Ishikawa (cell line): ENCODE measurements at regions not wholly inside any gene's neighbourhood (a gene's known extent, or its start where the extent isn't known, plus 50 kb on each side); places are given as distances from the start of the nearest gene placed in this dataset.

Source experiments
- CEBPB ChIP-seq: IDR thresholded peaks from 2 replicates; pipeline ENCODE4 v1.6.1; 2012
- CREB1 ChIP-seq: IDR thresholded peaks from 2 replicates; pipeline ENCODE4 v1.6.1; 2012; ENCODE audit warnings: low read depth
- EGR1 ChIP-seq: IDR thresholded peaks from 2 replicates; pipeline ENCODE4 v1.6.1; 2012
- EP300 ChIP-seq: IDR thresholded peaks from 2 replicates; pipeline ENCODE4 v1.6.1; 2012; ENCODE audit warnings: borderline replicate concordance
- FOXM1 ChIP-seq: IDR thresholded peaks from 2 replicates; pipeline ENCODE4 v1.6.1; 2012; ENCODE audit warnings: low read depth, borderline replicate concordance
- NFIC ChIP-seq: IDR thresholded peaks from 2 replicates; pipeline ENCODE4 v1.6.1; 2012
- RAD21 ChIP-seq: IDR thresholded peaks from 2 replicates; pipeline ENCODE4 v1.6.1; 2012; ENCODE audit warnings: low read depth
- TAF1 ChIP-seq: IDR thresholded peaks from 2 replicates; pipeline ENCODE4 v1.6.1; 2012; ENCODE audit warnings: low read depth, mild to moderate bottlenecking
- TCF12 ChIP-seq: IDR thresholded peaks from 2 replicates; pipeline ENCODE4 v1.6.1; 2012; ENCODE audit warnings: low read depth
- TEAD4 ChIP-seq: IDR thresholded peaks from 2 replicates; pipeline ENCODE4 v1.6.1; 2012
- YY1 ChIP-seq: IDR thresholded peaks from 2 replicates; pipeline ENCODE4 v1.6.1; 2012; ENCODE audit warnings: low read depth
- ZBTB7A ChIP-seq: IDR thresholded peaks from 2 replicates; pipeline ENCODE4 v1.6.1; 2012; ENCODE audit warnings: low read depth
- TF ChIP-seq, protein P1 (sequence below): IDR thresholded peaks from 2 replicates; pipeline ENCODE4 v1.6.1; 2012
- TF ChIP-seq, protein P2 (sequence below): IDR thresholded peaks from 2 replicates; pipeline ENCODE4 v1.6.1; 2012; ENCODE audit warnings: low read depth, mild to moderate bottlenecking
- TF ChIP-seq, protein P3 (sequence below): IDR thresholded peaks from 2 replicates; pipeline ENCODE4 v1.6.1; 2012

DNA sequence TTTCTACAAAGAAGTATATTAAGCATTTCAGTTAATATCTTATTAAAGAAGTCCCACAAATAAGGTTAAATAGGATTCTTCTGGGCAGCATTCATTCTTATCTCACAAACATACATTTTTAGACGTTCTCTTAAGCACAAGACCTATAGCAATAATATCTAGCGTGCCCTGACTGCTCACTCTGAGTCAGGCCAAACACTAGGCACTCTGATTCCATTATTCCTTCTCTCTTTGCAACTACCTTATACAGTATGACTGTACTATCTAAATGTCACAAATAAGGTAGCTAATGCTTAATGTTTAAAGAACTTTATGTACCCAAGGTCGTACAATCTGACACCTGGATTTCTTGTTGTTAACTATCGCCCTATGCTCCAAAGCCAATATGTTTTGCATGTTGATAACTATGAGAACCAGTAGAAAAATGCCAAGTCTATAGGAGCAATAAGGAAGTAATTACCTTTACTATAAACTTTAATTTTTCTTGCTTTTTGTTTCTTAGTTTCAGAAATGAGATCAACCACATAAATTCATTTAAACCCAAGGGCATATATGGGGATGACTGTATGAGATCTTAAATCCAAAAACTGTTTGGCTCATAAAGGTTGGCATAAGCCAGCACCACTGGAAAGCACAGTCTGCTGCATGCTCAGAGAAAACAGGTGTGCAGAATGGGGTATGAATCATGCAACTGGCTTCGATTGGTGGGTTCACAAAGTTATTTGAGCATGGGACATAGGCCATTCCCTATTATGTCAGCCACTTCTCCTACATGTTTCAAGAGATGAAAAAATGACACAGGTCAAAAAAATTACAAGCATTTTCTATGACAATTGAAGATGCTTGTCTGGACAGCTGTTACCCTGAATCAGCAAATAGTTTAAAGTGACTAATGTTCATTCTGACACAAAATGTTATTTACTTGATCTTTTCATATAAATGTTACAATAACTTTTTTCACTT is 352.0 kb downstream of the IRS1 start:
- TF ChIP-seq FOXM1 (no peak), EP300 (no peak), TEAD4 (peak; percentile 48; the same call in 1 of the 2 replicates)

DNA sequence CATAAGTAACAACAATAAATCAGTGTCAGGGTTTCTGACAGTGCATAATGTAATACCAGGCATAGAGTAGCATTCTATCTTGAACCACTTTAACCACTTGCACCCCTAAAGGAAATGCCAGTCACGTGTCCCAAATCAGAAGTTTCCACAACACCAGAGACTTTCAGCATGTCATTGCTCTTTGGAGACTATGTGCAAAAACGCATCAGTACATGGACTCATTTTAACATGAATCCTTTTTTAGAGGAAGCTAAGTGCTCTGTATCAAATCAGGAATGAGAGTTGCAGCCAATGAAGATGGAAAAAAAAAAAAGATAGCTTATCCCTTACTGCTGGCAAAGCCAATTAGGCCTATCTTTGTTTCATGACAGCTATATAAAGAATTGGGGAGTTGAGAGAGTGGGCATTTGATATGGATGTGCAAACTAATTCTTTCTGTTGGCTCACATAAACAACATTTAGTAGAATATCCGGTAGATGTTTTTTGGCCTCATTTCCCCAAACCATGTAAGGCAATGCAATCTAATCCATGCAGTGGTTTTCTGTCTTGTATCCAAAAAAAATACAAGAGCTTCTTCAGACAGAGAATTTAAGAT is 353.1 kb downstream of the IRS1 start:
- TF ChIP-seq TCF12 (no peak), TEAD4 (no peak), EGR1 (no peak)
- TF ChIP-seq, protein P1, sequence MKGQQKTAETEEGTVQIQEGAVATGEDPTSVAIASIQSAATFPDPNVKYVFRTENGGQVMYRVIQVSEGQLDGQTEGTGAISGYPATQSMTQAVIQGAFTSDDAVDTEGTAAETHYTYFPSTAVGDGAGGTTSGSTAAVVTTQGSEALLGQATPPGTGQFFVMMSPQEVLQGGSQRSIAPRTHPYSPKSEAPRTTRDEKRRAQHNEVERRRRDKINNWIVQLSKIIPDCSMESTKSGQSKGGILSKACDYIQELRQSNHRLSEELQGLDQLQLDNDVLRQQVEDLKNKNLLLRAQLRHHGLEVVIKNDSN = no peak
- TF ChIP-seq, protein P2, sequence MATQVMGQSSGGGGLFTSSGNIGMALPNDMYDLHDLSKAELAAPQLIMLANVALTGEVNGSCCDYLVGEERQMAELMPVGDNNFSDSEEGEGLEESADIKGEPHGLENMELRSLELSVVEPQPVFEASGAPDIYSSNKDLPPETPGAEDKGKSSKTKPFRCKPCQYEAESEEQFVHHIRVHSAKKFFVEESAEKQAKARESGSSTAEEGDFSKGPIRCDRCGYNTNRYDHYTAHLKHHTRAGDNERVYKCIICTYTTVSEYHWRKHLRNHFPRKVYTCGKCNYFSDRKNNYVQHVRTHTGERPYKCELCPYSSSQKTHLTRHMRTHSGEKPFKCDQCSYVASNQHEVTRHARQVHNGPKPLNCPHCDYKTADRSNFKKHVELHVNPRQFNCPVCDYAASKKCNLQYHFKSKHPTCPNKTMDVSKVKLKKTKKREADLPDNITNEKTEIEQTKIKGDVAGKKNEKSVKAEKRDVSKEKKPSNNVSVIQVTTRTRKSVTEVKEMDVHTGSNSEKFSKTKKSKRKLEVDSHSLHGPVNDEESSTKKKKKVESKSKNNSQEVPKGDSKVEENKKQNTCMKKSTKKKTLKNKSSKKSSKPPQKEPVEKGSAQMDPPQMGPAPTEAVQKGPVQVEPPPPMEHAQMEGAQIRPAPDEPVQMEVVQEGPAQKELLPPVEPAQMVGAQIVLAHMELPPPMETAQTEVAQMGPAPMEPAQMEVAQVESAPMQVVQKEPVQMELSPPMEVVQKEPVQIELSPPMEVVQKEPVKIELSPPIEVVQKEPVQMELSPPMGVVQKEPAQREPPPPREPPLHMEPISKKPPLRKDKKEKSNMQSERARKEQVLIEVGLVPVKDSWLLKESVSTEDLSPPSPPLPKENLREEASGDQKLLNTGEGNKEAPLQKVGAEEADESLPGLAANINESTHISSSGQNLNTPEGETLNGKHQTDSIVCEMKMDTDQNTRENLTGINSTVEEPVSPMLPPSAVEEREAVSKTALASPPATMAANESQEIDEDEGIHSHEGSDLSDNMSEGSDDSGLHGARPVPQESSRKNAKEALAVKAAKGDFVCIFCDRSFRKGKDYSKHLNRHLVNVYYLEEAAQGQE = no peak

DNA sequence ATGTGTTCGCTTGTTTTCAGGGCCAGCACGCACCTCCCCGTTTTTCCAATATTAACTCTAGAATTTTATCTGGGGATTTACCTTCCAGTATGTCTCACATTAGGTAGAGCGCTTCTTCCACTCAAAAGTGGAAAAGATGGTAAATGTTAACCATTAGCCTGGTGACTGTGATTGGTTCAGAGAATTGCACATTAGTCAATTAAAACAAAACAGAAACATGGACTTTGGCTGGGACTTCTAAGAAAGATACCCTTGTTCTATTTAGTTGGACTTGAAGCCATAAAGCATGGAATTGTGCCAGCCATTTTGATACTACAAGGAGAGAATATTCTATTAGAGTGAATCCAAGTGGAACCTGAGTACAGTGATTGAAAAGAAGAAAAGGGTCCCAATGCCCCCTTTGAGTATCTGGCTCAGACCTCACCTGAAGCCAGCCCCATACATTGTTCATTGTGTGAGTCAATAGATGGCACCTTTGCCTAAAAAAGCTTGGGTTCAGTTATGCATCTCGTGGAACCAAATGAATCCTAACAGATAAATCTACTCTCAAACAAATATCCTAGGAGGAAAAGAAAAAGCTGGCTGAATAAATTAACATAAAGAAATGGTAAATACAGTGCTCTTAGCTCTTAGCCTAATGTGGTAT is 354.3 kb downstream of the IRS1 start:
- TF ChIP-seq FOXM1 (no peak), EP300 (no peak), NFIC (no peak), TCF12 (no peak), CEBPB (no peak), TEAD4 (no peak), TAF1 (no peak), RAD21 (no peak; the same call in 1 of the 2 replicates), YY1 (no peak), EGR1 (no peak), ZBTB7A (no peak), CREB1 (no peak)
- TF ChIP-seq, protein P1 = no peak
- TF ChIP-seq, protein P2 = no peak
- TF ChIP-seq, protein P3, sequence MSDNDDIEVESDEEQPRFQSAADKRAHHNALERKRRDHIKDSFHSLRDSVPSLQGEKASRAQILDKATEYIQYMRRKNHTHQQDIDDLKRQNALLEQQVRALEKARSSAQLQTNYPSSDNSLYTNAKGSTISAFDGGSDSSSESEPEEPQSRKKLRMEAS = no peak

DNA sequence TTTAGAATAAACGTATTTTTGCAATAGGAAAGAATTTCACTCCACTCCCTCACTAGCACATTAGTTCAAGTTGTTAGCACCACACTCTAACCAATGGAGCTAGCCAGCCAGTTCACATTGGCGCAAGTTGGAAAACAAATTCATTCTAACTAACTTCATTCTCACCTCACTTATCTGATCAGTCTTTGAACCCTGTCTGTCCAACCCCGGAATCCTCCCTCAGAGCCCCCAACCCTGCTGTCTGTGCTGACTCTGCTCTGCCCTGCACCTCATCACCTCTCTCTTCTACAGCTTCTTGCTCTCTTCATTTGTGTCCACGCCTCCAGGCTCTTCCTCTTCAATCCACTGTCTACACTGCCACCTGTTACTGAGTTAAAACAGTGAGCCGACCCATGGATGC is 356.5 kb downstream of the IRS1 start:
- no peak for TF ChIP-seq TEAD4
- TF ChIP-seq NFIC = no peak
- TF ChIP-seq YY1 = no peak
- no peak for TF ChIP-seq CEBPB
- TF ChIP-seq EGR1 = no peak
- no peak for TF ChIP-seq ZBTB7A
- no peak for TF ChIP-seq CREB1
- no peak for TF ChIP-seq EP300
- no peak for TF ChIP-seq TAF1

DNA sequence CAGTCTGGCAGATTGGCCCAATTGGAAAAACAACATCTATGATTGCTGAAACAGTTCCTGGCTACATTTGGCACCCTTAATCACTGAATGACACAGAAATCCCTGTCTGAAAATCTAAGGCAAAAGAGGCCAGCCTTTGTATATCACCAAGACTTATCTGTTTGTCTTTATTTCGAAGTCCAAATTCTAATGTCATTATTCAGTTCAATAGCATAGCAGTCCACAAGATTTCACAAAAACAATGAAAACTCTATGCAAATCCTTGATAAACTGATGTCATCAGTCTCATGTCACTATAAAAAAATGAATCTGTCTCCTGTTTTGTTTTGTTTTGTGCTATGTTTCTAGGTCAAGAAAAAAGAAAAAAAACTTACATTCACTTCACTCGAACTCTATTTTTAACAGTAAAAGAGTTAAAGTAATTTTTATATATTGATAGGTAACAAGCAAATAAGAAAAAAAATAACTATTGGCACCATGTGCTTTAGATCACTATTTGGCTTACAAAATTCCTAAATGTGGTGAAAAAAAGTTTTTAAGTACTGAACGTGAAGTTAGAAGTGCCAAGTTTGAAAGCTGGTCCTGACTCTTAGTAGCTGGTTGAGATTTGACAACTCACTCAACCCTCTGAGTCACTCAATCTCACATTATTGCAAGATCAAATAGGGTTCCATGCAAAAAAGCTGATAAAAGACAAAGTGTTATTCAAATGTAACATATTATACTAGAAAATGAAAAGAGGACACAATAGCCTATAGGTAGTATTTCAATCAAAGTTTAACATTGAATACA is 359.3 kb downstream of the IRS1 start:
- TF ChIP-seq EGR1 = no peak
- no peak for TF ChIP-seq NFIC
- no peak for TF ChIP-seq TAF1
- TF ChIP-seq, protein P3 = no peak
- TF ChIP-seq, protein P1 = no peak
- no peak for TF ChIP-seq TEAD4
- TF ChIP-seq EP300 = no peak
- no peak for TF ChIP-seq ZBTB7A
- no peak for TF ChIP-seq TCF12
- TF ChIP-seq CEBPB = no peak
